Heart right ventricle (tissue), 16 donors: ENCODE measurements at regions not wholly inside any gene's neighbourhood (a gene's known extent, or its start where the extent isn't known, plus 50 kb on each side); places are given as distances from the start of the nearest gene placed in this dataset.

Experiments used
- ATAC-seq, 8 donors: fragments of 200-7000 bp; cut with Tn5 transposase; one replicate each; pipeline ENCODE4 v1.9.1; 2020; ENCODE audit warnings: mild to moderate bottlenecking in 8 of 8, moderate library complexity in 8 of 8, moderate number of reproducible peaks in 1 of 8
- DNase-seq, 2 donors: peaks; one replicate each; pipeline ENCODE4 v3.0.0-alpha.2; 2020
- H3K27ac ChIP-seq, 10 donors: fragments of 200-600 bp; sonication (generic) in 2 of 10; one replicate each; pipeline versions ENCODE4 v1.5.0 to v1.8.0; 2020 to 2022; ENCODE audit warnings: mild to moderate bottlenecking in 3 of 10
- H3K27me3 ChIP-seq, 7 donors: fragments of 200-600 bp; one replicate each; pipeline ENCODE4 v1.8.0; 2021 to 2022; ENCODE audit warnings: mild to moderate bottlenecking in 2 of 7
- H3K36me3 ChIP-seq, 9 donors: fragments of 200-600 bp; sonication (generic) in 1 of 9; one replicate each; pipeline versions ENCODE4 v1.5.0 to v1.8.0; 2020 to 2022; ENCODE audit warnings: mild to moderate bottlenecking in 2 of 9
- H3K4me1 ChIP-seq, 9 donors: fragments of 200-600 bp; sonication (generic) in 1 of 9; one replicate each; pipeline versions ENCODE4 v1.5.0 to v1.8.0; 2020 to 2022; ENCODE audit warnings: mild to moderate bottlenecking in 4 of 9
- H3K4me3 ChIP-seq, 10 donors: fragments of 200-600 bp; sonication (generic) in 2 of 10; one replicate each; pipeline versions ENCODE4 v1.5.0 to v1.8.0; 2020 to 2022; ENCODE audit warnings: mild to moderate bottlenecking in 7 of 10, moderate library complexity in 2 of 10
- H3K9me3 ChIP-seq, 11 donors: fragments of 200-600 bp in 10 of 11; sonication (generic) in 2 of 11; one replicate each; pipeline versions ENCODE4 v1.5.0 to v1.8.0; 2013 to 2022; ENCODE audit warnings: mild to moderate bottlenecking in 2 of 11, control low read depth in 1 of 11, moderate library complexity in 1 of 11
- WGBS, 2 donors: extraction: QIAGEN DNeasy Blood & Tissue Kit; methylation state at CpG; one replicate each; pipeline ENCODE4 v1.1.7; 2013; ENCODE audit warnings: inconsistent platforms in 1 of 2; 5-methylcytosine and 5-hydroxymethylcytosine counted together
- intact Hi-C, 10 donors: fragments of 100-400 bp; cut with DNase I; formaldehyde crosslinking; loops; one replicate each; pipeline versions ENCODE4 v1.11.1 to v1.14.2; 2022
- TF ChIP-seq, protein P1 (sequence below), 9 donors: fragments of 200-600 bp; sonication (generic) in 2 of 9; IDR thresholded peaks; one replicate each; pipeline versions ENCODE4 v1.5.0 to v1.8.0; 2021 to 2022; ENCODE audit warnings: antibody characterized with exemption in 9 of 9, mild to moderate bottlenecking in 5 of 9, moderate library complexity in 1 of 9
- donor health status: Arrhythmogenic right ventricular cardiomyopathy.
- donor health status: ischemic (EF 13 %, LVEDD 7.1; RV severe dilation, severe dysfunction).
- donor health status: healthy with polysubstance abuse.
- donor health status: DM: no; HTN: yes; CAD: no.
- donor health status: DM: no; HTN: no; CAD: no.
- donor health status: ischemic (EF 25% LVEDD 6.9; RV normal size, moderate dysfunction).
- donor health status: ischemic (EF 25% LVEDD 5.7; RV mildly dilated, moderate dysfunction).
- donor health status: healthy.
- donor health status: DM: yes; HTN: yes; CAD: no.
- donor health status: Ischemic cardiomyopathy.
- donor health status: ischemic (EF 35%, LVEDD 5.7; RV mildly dilated, moderate dysfunction).
- donor health status: nonischemic (EF 11% LVEDD 7.7; RV severe dilation, severe dysfunction).
- donor health status: DM: yes; HTN: yes; CAD: no.
- donor health status: PGD.
- donor health status: ischemic (EF 29% LVEDD 5.4; RV normal size, mild dysfunction).
- donor health status: nonischemic (EF 23%, LVEDD 6.1; RV moderate dilation, normal function).

DNA sequence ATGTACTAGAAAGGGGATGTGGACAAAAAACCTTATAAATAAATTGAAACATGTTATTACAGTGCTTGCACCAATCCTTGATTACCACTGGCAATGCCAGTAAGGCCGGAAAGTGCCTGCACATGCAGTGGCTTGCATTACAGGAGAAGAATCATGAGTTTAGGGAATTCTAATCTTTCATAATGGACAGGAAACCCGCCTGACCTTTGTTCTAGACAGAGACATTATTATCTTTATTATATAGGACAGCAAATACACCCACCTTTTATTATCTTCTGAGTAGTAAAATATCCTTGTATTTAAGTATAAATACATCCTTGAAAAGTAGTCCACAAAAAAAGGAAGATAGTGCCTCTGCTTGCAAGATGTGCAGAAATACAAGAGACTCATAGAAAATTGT lies 379.9 kb upstream of the LCORL start:
- TF ChIP-seq, protein P1, sequence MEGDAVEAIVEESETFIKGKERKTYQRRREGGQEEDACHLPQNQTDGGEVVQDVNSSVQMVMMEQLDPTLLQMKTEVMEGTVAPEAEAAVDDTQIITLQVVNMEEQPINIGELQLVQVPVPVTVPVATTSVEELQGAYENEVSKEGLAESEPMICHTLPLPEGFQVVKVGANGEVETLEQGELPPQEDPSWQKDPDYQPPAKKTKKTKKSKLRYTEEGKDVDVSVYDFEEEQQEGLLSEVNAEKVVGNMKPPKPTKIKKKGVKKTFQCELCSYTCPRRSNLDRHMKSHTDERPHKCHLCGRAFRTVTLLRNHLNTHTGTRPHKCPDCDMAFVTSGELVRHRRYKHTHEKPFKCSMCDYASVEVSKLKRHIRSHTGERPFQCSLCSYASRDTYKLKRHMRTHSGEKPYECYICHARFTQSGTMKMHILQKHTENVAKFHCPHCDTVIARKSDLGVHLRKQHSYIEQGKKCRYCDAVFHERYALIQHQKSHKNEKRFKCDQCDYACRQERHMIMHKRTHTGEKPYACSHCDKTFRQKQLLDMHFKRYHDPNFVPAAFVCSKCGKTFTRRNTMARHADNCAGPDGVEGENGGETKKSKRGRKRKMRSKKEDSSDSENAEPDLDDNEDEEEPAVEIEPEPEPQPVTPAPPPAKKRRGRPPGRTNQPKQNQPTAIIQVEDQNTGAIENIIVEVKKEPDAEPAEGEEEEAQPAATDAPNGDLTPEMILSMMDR (IDR thresholded peaks at IDR 0.05) = no peak
- no peaks in the 10 kb centered on the region for H3K27me3 ChIP-seq
- H3K4me3 ChIP-seq = no peak overlapping the region
- WGBS, 2 donors = 76 to 80% methylated on average over 2 of the region's 2 CpGs
- no peak for DNase-seq
- H3K27ac ChIP-seq = no peak overlapping the region
- H3K9me3 ChIP-seq = no peaks in the 10 kb centered on the region
- no peaks in the 10 kb centered on the region for H3K4me1 ChIP-seq
- H3K36me3 ChIP-seq = no peaks in the 10 kb centered on the region
- no peak for ATAC-seq
- intact Hi-C loops = no loop called here

DNA sequence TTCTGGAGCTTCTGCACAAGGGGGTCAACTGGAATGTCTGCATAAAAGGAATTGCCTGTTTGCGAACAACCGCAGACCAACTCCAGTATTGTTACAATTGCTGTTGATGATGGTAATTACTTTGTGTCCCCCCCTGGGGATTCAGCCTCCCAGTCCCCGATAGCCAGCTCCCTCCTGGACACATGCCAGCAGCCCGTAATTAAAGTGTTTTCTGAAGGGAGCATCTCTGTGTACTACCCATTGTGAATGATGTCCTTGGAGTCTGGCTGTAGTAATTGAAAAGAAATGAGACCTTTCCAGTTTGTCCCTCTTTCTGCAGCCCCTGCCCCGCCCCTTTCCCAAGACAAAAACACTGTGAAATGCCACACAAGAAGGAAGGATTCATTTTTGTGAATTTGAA lies 377.1 kb upstream of the LCORL start:
- no peak for DNase-seq
- Histone ChIP-seq H3K27ac (no peak overlapping the region), H3K36me3 (no peaks in the 10 kb centered on the region), H3K4me1 (no peaks in the 10 kb centered on the region), H3K27me3 (no peaks in the 10 kb centered on the region), H3K4me3 (no peak overlapping the region), H3K9me3 (no peaks in the 10 kb centered on the region)
- intact Hi-C loops = no loop called here
- TF ChIP-seq, protein P1 (IDR thresholded peaks at IDR 0.05) = no peak
- no peak for ATAC-seq
- WGBS, 2 donors = 21 to 33% methylated on average over 5 of the region's 5 CpGs

DNA sequence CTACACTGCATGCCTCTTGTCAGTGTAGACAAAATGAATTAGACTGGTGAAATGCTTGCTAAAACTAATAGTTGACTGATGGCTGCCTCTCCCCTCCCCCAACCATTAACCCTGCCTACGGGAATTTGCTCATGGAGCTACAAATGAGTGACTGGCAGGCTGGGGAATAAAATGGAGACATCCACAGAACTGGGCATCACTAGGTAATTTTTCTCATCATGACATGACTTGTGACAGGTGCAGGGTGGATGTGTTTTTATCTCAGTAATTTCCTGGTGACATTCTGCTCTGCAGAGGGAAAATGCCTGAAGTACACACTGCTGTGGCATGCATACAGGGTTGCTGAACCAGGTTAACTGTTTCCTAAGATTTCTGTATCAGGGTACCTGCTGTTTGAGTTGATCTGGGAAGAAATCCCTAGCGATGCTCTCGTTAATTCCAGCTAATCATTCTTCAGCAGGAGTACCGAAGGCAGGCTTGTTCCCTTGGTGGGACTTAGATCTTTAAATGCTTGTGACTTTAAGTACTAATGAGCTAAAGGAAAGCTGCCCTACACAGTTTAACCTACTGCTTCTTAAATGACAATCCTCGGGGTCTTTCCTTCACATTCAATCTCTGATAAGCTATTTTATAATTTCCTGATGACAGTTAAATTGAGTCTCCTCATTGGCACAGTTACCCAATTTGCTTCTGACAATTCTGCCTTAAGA lies 376.3 kb upstream of the LCORL start:
- Histone ChIP-seq H3K4me3 (no peak overlapping the region), H3K4me1 (no peaks in the 10 kb centered on the region), H3K36me3 (no peaks in the 10 kb centered on the region), H3K27me3 (no peaks in the 10 kb centered on the region), H3K27ac (no peak overlapping the region), H3K9me3 (no peaks in the 10 kb centered on the region)
- TF ChIP-seq, protein P1 (IDR thresholded peaks at IDR 0.05) = no peak
- 60 to 64% methylated on average over 5 of the region's 5 CpGs for WGBS, 2 donors
- ATAC-seq (no peak), DNase-seq (no peak)
- intact Hi-C loops = no loop called here

DNA sequence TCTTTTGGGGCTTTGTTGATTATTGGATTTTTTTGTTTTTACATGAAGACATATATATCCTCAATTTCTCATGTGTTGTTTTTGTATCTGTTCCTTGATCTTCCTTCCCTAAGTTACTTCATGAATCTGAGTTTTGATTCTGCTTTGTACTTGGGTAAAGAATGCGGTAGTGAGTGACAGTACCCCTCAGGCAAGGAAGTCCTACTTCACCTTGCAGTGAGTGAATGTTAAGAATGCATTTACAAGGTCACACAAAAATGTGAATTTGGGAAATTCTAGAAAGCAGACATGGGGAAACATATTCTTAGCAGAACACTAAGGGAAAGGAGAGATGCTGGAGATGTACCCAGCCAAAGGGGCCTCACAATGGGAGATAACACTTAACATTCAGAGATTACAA lies 373.1 kb upstream of the LCORL start:
- no peak for ATAC-seq
- no peak for DNase-seq
- intact Hi-C loops = no loop called here
- WGBS, 2 donors = 73 to 81% methylated on average over 1 of the region's 1 CpG
- TF ChIP-seq, protein P1 (IDR thresholded peaks at IDR 0.05) = no peak
- Histone ChIP-seq H3K27ac (no peak overlapping the region), H3K4me1 (no peaks in the 10 kb centered on the region), H3K4me3 (no peak overlapping the region), H3K36me3 (no peaks in the 10 kb centered on the region), H3K27me3 (no peaks in the 10 kb centered on the region), H3K9me3 (no peaks in the 10 kb centered on the region)
